BLaER1 (cell line): ENCODE measurements at regions not wholly inside any gene's neighbourhood (a gene's known extent, or its start where the extent isn't known, plus 50 kb on each side); places are given as distances from the start of the nearest gene placed in this dataset.
"Not testable (repeated sequence)": the region's sequence is repeated elsewhere in the genome, so short reads cannot be mapped to it uniquely, and the experiment has no call there.

Experiments
- H3K27ac ChIP-seq: shearing (Covaris generic); formaldehyde crosslinking; 2 replicates; pipeline ENCODE4 v1.8.1; 2022
- H3K27me3 ChIP-seq: shearing (Covaris generic); formaldehyde crosslinking; 2 replicates; pipeline ENCODE4 v1.8.1; 2022
- H3K36me3 ChIP-seq: shearing (Covaris generic); formaldehyde crosslinking; 2 replicates; pipeline ENCODE4 v1.8.1; 2022
- H3K4me1 ChIP-seq: shearing (Covaris generic); formaldehyde crosslinking; 2 replicates; pipeline ENCODE4 v1.8.1; 2022
- H3K4me2 ChIP-seq: shearing (Covaris generic); formaldehyde crosslinking; 2 replicates; pipeline ENCODE4 v1.8.1; 2022
- H3K4me3 ChIP-seq: shearing (Covaris generic); formaldehyde crosslinking; 2 replicates; pipeline ENCODE4 v1.8.1; 2022
- H3K9ac ChIP-seq: shearing (Covaris generic); formaldehyde crosslinking; 2 replicates; pipeline ENCODE4 v1.8.1; 2022
- H3K9me3 ChIP-seq: shearing (Covaris generic); formaldehyde crosslinking; 2 replicates; pipeline ENCODE4 v1.8.1; 2022
- H4K20me1 ChIP-seq: shearing (Covaris generic); formaldehyde crosslinking; 2 replicates; pipeline ENCODE4 v1.8.1; 2022
- Cebpa-rat ChIP-seq: shearing (Covaris generic); IDR thresholded peaks from 2 replicates; pipeline ENCODE4 v1.8.1; 2022

DNA sequence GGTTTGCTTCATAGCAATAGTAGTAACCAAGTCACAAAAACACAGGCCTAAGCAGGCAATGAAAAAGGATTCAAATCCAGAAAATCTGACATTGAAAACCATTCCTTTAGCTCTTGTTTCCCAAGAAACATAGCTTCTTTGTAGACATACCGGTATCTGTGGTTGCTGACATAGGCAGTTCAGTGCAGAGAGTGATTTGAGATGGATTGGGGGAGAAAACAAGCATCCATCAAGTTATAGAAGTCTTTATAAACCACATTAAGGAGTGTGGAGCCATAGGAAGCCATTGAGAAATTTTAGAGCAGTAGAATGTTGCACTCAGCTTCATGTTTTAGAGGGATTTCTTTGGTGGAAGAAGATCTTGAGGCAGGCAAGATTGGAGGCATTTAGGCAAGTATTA, 91.2 kb upstream of the MARCKS start:
- no peak overlapping the region for H3K9ac ChIP-seq
- H3K27ac ChIP-seq, result no peak overlapping the region
- no peaks in the 10 kb centered on the region for H3K4me1 ChIP-seq
- no peak overlapping the region for H3K4me3 ChIP-seq
- TF ChIP-seq Cebpa-rat, result no peak
- no peaks in the 10 kb centered on the region for H3K27me3 ChIP-seq
- no peaks in the 10 kb centered on the region for H3K9me3 ChIP-seq
- no peak overlapping the region for H3K4me2 ChIP-seq
- no peaks in the 10 kb centered on the region for H3K36me3 ChIP-seq
- no peaks in the 10 kb centered on the region for H4K20me1 ChIP-seq

- Histone ChIP-seq H3K27me3 (no peaks in the 10 kb centered on the region), H3K9me3 (no peaks in the 10 kb centered on the region), H3K27ac (no peak overlapping the region), H3K4me1 (no peaks in the 10 kb centered on the region), H3K36me3 (no peaks in the 10 kb centered on the region), H3K4me3 (no peak overlapping the region), H3K4me2 (no peak overlapping the region), H3K9ac (no peak overlapping the region), H4K20me1 (no peaks in the 10 kb centered on the region)
- TF ChIP-seq Cebpa-rat, result no peak
Measured at GRCh38 chr6:113767985-113768384, 89.2 kb upstream of the MARCKS start.

GRCh38 chr6:113772961-113773360, 84.2 kb upstream of the MARCKS start:
- Histone ChIP-seq H3K9ac (no peak overlapping the region), H4K20me1 (no peaks in the 10 kb centered on the region), H3K36me3 (no peaks in the 10 kb centered on the region), H3K4me2 (no peak overlapping the region), H3K27me3 (no peaks in the 10 kb centered on the region), H3K4me3 (no peak overlapping the region), H3K4me1 (no peaks in the 10 kb centered on the region), H3K9me3 (no peaks in the 10 kb centered on the region), H3K27ac (no peak overlapping the region)
- no peak for TF ChIP-seq Cebpa-rat

GRCh38 chr6:113774127-113774825, 82.9 kb upstream of the MARCKS start:
- Histone ChIP-seq H3K9ac (no peak overlapping the region), H3K9me3 (no peaks in the 10 kb centered on the region), H3K27ac (no peak overlapping the region), H3K36me3 (no peaks in the 10 kb centered on the region), H3K4me2 (no peak overlapping the region), H3K27me3 (no peaks in the 10 kb centered on the region), H3K4me3 (no peak overlapping the region), H3K4me1 (no peaks in the 10 kb centered on the region), H4K20me1 (no peaks in the 10 kb centered on the region)
- no peak for TF ChIP-seq Cebpa-rat

DNA sequence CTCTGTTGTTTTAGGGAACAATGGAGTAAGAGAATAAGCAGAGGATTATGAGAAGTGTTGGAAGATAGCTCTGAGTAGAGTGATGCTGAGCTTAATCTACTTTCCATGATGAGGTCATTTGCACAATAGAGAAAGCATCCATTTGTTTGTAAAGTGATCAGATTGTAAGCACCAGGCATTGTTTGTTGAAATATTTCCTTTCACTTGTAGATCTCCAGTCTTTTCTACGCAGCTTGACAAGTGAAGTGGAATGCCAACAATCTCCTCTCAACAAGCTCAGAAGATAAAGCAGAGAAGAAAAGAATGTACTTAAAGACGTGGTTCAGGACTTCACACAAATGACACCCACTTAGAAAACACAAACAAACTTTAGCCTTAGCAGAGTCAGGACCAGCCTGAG, 80.1 kb upstream of the MARCKS start:
- Histone ChIP-seq H3K4me3 (no peak overlapping the region), H3K9ac (no peak overlapping the region), H3K36me3 (no peaks in the 10 kb centered on the region), H3K4me1 (no peaks in the 10 kb centered on the region), H3K4me2 (no peak overlapping the region), H3K9me3 (no peaks in the 10 kb centered on the region), H4K20me1 (no peaks in the 10 kb centered on the region), H3K27me3 (no peaks in the 10 kb centered on the region), H3K27ac (no peak overlapping the region)
- no peak for TF ChIP-seq Cebpa-rat

GRCh38 chr6:113777601-113778000, 79.5 kb upstream of the MARCKS start:
- no peak for TF ChIP-seq Cebpa-rat
- Histone ChIP-seq H3K36me3 (no peaks in the 10 kb centered on the region), H3K9me3 (no peaks in the 10 kb centered on the region), H3K4me2 (no peak overlapping the region), H3K4me1 (no peaks in the 10 kb centered on the region), H4K20me1 (no peaks in the 10 kb centered on the region), H3K27me3 (no peaks in the 10 kb centered on the region), H3K4me3 (no peak overlapping the region), H3K27ac (no peak overlapping the region), H3K9ac (no peak overlapping the region)

DNA sequence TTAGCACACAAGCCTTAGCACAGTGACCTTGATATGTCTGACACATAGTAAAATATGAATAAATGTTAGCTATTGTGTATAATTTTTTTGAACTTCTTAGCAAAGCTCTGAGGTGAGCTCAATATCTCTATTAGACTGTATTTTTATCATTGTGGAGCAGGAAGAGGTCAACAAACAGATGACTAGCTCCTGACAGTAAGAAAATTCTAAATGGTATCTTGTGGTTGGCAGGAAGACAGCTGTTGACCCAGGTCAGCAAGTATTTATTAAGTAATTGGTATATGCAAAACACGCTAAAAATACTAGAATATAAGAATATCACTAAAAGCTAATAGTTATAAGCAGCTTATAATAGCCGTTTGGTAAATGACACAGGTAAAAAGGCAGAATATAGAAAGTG, 77.5 kb upstream of the MARCKS start:
- H3K4me2 ChIP-seq, result no peak overlapping the region
- no peak for TF ChIP-seq Cebpa-rat

GRCh38 chr6:113782636-113783035, 74.5 kb upstream of the MARCKS start:
- no peak for TF ChIP-seq Cebpa-rat
- H3K4me1 ChIP-seq, result no peaks in the 10 kb centered on the region
- H3K27ac ChIP-seq, result no peak overlapping the region
- H3K27me3 ChIP-seq, result no peaks in the 10 kb centered on the region
- no peaks in the 10 kb centered on the region for H3K9me3 ChIP-seq
- H3K4me2 ChIP-seq, result no peak overlapping the region
- H3K36me3 ChIP-seq, result no peaks in the 10 kb centered on the region
- no peak overlapping the region for H3K9ac ChIP-seq
- no peaks in the 10 kb centered on the region for H4K20me1 ChIP-seq
- H3K4me3 ChIP-seq, result no peak overlapping the region

More for the DNA sequence above, 77.5 kb upstream of the MARCKS start:
- H3K4me1 ChIP-seq, result no peaks in the 10 kb centered on the region
- no peak overlapping the region for H3K27ac ChIP-seq
- no peaks in the 10 kb centered on the region for H3K27me3 ChIP-seq
- no peaks in the 10 kb centered on the region for H4K20me1 ChIP-seq
- H3K9ac ChIP-seq, result no peak overlapping the region
- H3K36me3 ChIP-seq, result no peaks in the 10 kb centered on the region
- no peaks in the 10 kb centered on the region for H3K9me3 ChIP-seq
- no peak overlapping the region for H3K4me3 ChIP-seq

DNA sequence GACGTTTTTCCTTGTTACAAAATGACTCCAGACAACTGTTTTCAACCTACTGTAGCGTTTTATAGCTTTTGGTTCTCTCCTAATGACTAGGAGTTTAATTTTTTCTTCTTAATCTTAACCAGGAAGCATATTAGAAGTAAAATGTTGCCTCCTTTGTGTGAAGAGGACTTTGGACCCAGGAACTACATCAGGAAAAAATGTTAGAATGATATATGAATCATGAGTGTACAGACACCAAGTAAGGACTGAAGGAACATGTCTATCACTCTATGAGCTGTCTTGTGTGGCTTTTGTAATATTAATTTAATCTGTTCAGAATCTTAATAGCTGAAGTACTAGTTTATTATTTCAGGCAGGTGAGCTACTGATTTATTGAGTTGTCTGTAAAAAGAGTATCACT, 71.0 kb upstream of the MARCKS start:
- Histone ChIP-seq H3K4me2 (no peak overlapping the region), H3K9me3 (no peaks in the 10 kb centered on the region), H4K20me1 (no peaks in the 10 kb centered on the region), H3K27me3 (no peaks in the 10 kb centered on the region), H3K4me1 (no peaks in the 10 kb centered on the region), H3K4me3 (no peak overlapping the region), H3K27ac (no peak overlapping the region), H3K9ac (no peak overlapping the region), H3K36me3 (no peaks in the 10 kb centered on the region)
- no peak for TF ChIP-seq Cebpa-rat

DNA sequence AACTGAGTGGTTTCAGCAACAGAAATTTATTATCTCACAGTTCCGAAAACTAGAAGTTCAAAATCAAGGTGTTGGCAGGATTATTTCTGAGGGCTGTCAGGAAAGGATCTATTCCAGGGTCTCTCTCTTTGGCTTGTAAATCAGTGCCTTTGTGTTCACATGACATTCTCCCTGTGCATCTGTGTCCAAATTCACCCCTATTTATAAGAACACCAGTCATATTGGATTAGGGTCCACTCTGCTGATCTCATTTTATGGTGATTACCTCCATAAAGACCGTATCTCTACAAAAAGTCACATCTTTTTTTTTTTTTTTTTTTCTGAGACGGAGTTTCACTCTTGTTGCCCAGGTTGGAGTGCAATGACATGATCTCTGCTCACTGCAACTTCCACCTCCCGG, 68.6 kb upstream of the MARCKS start:
- H3K4me2 ChIP-seq, result no peak overlapping the region
- no peaks in the 10 kb centered on the region for H3K36me3 ChIP-seq
- no peaks in the 10 kb centered on the region for H4K20me1 ChIP-seq
- no peaks in the 10 kb centered on the region for H3K9me3 ChIP-seq
- no peak overlapping the region for H3K9ac ChIP-seq
- H3K4me1 ChIP-seq, result no peaks in the 10 kb centered on the region
- no peak overlapping the region for H3K27ac ChIP-seq
- no peak for TF ChIP-seq Cebpa-rat
- H3K27me3 ChIP-seq, result no peaks in the 10 kb centered on the region
- H3K4me3 ChIP-seq, result no peak overlapping the region

GRCh38 chr6:113791225-113791624, 65.9 kb upstream of the MARCKS start:
- not testable (repeated sequence) for H3K4me1 ChIP-seq, H3K36me3 ChIP-seq, H3K4me3 ChIP-seq, H3K27me3 ChIP-seq, H3K27ac ChIP-seq, H3K4me2 ChIP-seq, H3K9ac ChIP-seq, H4K20me1 ChIP-seq, H3K9me3 ChIP-seq

- not testable (repeated sequence) for H4K20me1 ChIP-seq, H3K27me3 ChIP-seq, H3K9ac ChIP-seq, H3K27ac ChIP-seq, H3K4me1 ChIP-seq, H3K4me2 ChIP-seq, H3K9me3 ChIP-seq, H3K36me3 ChIP-seq, H3K4me3 ChIP-seq
Measured at GRCh38 chr6:113795371-113795770, 61.8 kb upstream of the MARCKS start.
